K562 (cell line): ENCODE measurements at regions not wholly inside any gene's neighbourhood (a gene's known extent, or its start where the extent isn't known, plus 50 kb on each side); places are given as distances from the start of the nearest gene placed in this dataset.

Experiments used
- ATAC-seq: fragments of 200-7000 bp; cut with Tn5 transposase; 3 replicates; pipeline ENCODE4 v1.9.1; 2020; ENCODE audit warnings: moderate library complexity
- BruUV-seq: library from RNA; stranded (reverse); fragments of 400-500 nt; replicated peaks from 2 replicates; lab custom pipeline; 2021; lab: Mats Ljungman, UMichigan
- CTCF ChIA-PET: fragments of 300-600 bp; formaldehyde crosslinking; extraction: SDS; loops from one replicate; lab custom pipeline; 2021; ENCODE audit warnings: low intra/inter-chr PET ratio; lab: Yijun Ruan, JAX
- POLR2A ChIA-PET: fragments of 300-600, 350-650 bp; sonication (Branson Sonifier 250); formaldehyde crosslinking; extraction: SDS; loops from one replicate; lab custom pipeline; 2021; ENCODE audit warnings: antibody characterized with exemption, inconsistent platforms; lab: Yijun Ruan, JAX
- DNase-seq, 4 experiments: peaks; one replicate each; pipeline versions ENCODE4 v3.0.0 to v3.0.0-alpha.2; 2011 to 2018; ENCODE audit warnings: low spot score in 3 of 4, mixed read lengths in 3 of 4; ENCODE audit errors: extremely low read depth in 1 of 4
- FAIRE-seq: peaks from 2 replicates; lab custom pipeline; 2011; peaks lifted over from hg19 to GRCh38; lab: Jason Lieb, UNC
- H2AFZ ChIP-seq: 2 replicates; pipeline ENCODE4 v1.6.0; 2011; ENCODE audit warnings: low read depth, low read length, control low read depth, inconsistent platforms
- H3K27ac ChIP-seq: fragments of 200-600 bp; 3 replicates; pipeline ENCODE4 v1.8.0; 2011; ENCODE audit warnings: low read depth, mild to moderate bottlenecking, control low read depth, inconsistent platforms, low read length, moderate library complexity, mixed read lengths; ENCODE audit errors: extremely low read depth
- H3K27me3 ChIP-seq, 2 experiments: fragments of 300-600 bp in 1 of 2; 2 replicates in 1 of 2; 3 replicates in 1 of 2; pipeline versions ENCODE4 v1.6.0 to v1.8.0; 2011; ENCODE audit warnings: inconsistent platforms in 2 of 2, low read length in 2 of 2, mild to moderate bottlenecking in 1 of 2, mixed read lengths in 1 of 2, moderate library complexity in 1 of 2; ENCODE audit not compliant: control insufficient read depth in 2 of 2, insufficient read depth in 2 of 2
- H3K36me3 ChIP-seq: fragments of 300-600 bp; 3 replicates; pipeline ENCODE4 v1.8.0; 2011; ENCODE audit warnings: mild to moderate bottlenecking, low read length, inconsistent platforms; ENCODE audit not compliant: control insufficient read depth, insufficient read depth
- H3K4me1 ChIP-seq, 2 experiments: fragments of 200-600 bp in 1 of 2; replicated peaks in 1 of 2; 2 replicates in 1 of 2; 3 replicates in 1 of 2; pipeline versions ENCODE4 v1.5.1 to v1.8.0; 2011; ENCODE audit warnings: inconsistent platforms in 2 of 2, low read length in 2 of 2, mild to moderate bottlenecking in 1 of 2, mixed read lengths in 1 of 2, moderate library complexity in 1 of 2; ENCODE audit not compliant: control insufficient read depth in 2 of 2, insufficient read depth in 2 of 2
- H3K4me2 ChIP-seq: 2 replicates; pipeline ENCODE4 v1.6.1; 2011; ENCODE audit warnings: low read length, control low read depth, inconsistent platforms, mixed read lengths; ENCODE audit not compliant: insufficient read depth
- H3K4me3 ChIP-seq: fragments of 200-600 bp; sonication (generic), shearing (Covaris generic); 2 replicates; pipeline ENCODE4 v1.5.1; 2016; ENCODE audit warnings: control low read depth, inconsistent platforms
- H3K79me2 ChIP-seq: fragments of 200-600 bp; 3 replicates; pipeline ENCODE4 v1.8.0; 2011; ENCODE audit warnings: low read length, inconsistent platforms; ENCODE audit not compliant: control insufficient read depth, insufficient read depth
- H3K9ac ChIP-seq, 2 experiments: 2 replicates each; pipeline versions ENCODE4 v1.6.0 to v1.6.1; 2011; ENCODE audit warnings: low read depth in 2 of 2, low read length in 2 of 2, control low read depth in 1 of 2, inconsistent platforms in 1 of 2, mild to moderate bottlenecking in 1 of 2, mixed read lengths in 1 of 2; ENCODE audit not compliant: insufficient read depth in 1 of 2
- H3K9me1 ChIP-seq: one replicate; pipeline ENCODE4 v1.6.0; 2011; ENCODE audit warnings: inconsistent platforms, mild to moderate bottlenecking, low read length, moderate library complexity; ENCODE audit not compliant: control insufficient read depth, insufficient read depth
- H3K9me3 ChIP-seq: replicated peaks from 2 replicates; pipeline ENCODE4 v1.5.1; 2011; ENCODE audit warnings: low read depth, low read length, inconsistent platforms; ENCODE audit not compliant: control insufficient read depth, insufficient read depth
- H4K20me1 ChIP-seq: replicated peaks from 2 replicates; pipeline ENCODE4 v1.6.1; 2011; ENCODE audit warnings: low read length, inconsistent platforms, mixed read lengths; ENCODE audit not compliant: control insufficient read depth, insufficient read depth
- CEBPB ChIP-seq: fragments of 450-650 bp; IDR thresholded peaks from 2 replicates; pipeline ENCODE4 v1.6.1; 2016; ENCODE audit warnings: missing genetic modification characterization, missing compliant biosample characterization
- CTCF ChIP-seq, 3 experiments: IDR thresholded peaks in 2 of 3; conservative IDR thresholded peaks in 1 of 3; 2 replicates each; pipeline ENCODE4 v1.5.1; 2011 to 2012; ENCODE audit warnings: low read length in 3 of 3, mild to moderate bottlenecking in 3 of 3, control low read depth in 2 of 3, improper control_type of control experiment in 1 of 3, inconsistent platforms in 1 of 3, low read depth in 1 of 3, mixed read lengths in 1 of 3, moderate library complexity in 1 of 3; ENCODE audit not compliant: insufficient read depth in 2 of 3
- NCOA1 ChIP-seq: fragments of 450-650 bp; IDR thresholded peaks from 2 replicates; pipeline ENCODE4 v1.6.1; 2016; ENCODE audit warnings: low read depth
- PBX2 ChIP-seq, 2 experiments: IDR thresholded peaks in 1 of 2; conservative IDR thresholded peaks in 1 of 2; 2 replicates each; pipeline ENCODE4 v1.6.1; 2016; ENCODE audit warnings: low read depth in 2 of 2, mild to moderate bottlenecking in 1 of 2, missing compliant biosample characterization in 1 of 2, missing genetic modification characterization in 1 of 2, moderate library complexity in 1 of 2
- RAD21 ChIP-seq, 2 experiments: fragments of 250-450 bp in 1 of 2; fragments of 450-650 bp in 1 of 2; sonication (Bioruptor Pico) in 1 of 2; formaldehyde crosslinking in 1 of 2; IDR thresholded peaks in 1 of 2; conservative IDR thresholded peaks in 1 of 2; 2 replicates each; pipeline versions ENCODE4 v1.4.0 to v1.8.0; 2020 to 2022; ENCODE audit warnings: mild to moderate bottlenecking in 2 of 2, moderate library complexity in 1 of 2
- SMAD4 ChIP-seq: fragments of 250-450 bp; sonication (Bioruptor Pico); conservative IDR thresholded peaks from 2 replicates; pipeline ENCODE4 v1.8.0; 2021; ENCODE audit warnings: inconsistent platforms, mild to moderate bottlenecking, moderate library complexity
- SOX6 ChIP-seq: fragments of 450-650 bp; IDR thresholded peaks from 2 replicates; pipeline ENCODE4 v1.6.1; 2014; ENCODE audit warnings: mild to moderate bottlenecking
- WGBS: fragments of 100-300 bp; shearing (Covaris generic); methylation state at CpG from one replicate; pipeline ENCODE4 v1.1.6; 2016; ENCODE audit warnings: low coverage, mixed read lengths; ENCODE audit not compliant: insufficient coverage; ENCODE audit errors: missing lambda C conversion rate; 5-methylcytosine and 5-hydroxymethylcytosine counted together
- in situ Hi-C: fragments of 300-500 bp; cut with MboI; formaldehyde crosslinking; loops from 4 replicates; pipeline ENCODE4 v1.15.0; 2018; ENCODE audit warnings: inconsistent platforms, mixed read lengths
- intact Hi-C: fragments of 100-400 bp; cut with micrococcal nuclease; formaldehyde crosslinking; loops from 2 replicates; pipeline ENCODE4 v1.14.2; 2022

GRCh38 chr18:77737405-77737804 is 487.8 kb downstream of the GALR1 start (continued):
- TF ChIP-seq SMAD4 (CRISPR knock-in tag), result peak; percentile 60
- no peak for TF ChIP-seq PBX2 (CRISPR knock-in tag; IDR thresholded peaks at IDR 0.05; ENCODE audit: low read depth)
- peak; percentile 26; the same call in 1 of the 2 replicates for TF ChIP-seq PBX2 (tag; conservative IDR thresholded peaks at IDR 0.05; ENCODE audit: low read depth)
- peak; percentile 81 for TF ChIP-seq SOX6
- peak; percentile 96 for TF ChIP-seq CEBPB

- no peak for FAIRE-seq
- no peak overlapping the region for H3K9ac ChIP-seq
- intact Hi-C loops, result no loop called here
- no peaks in the 10 kb centered on the region for H3K79me2 ChIP-seq
- H2AFZ ChIP-seq, result no peak overlapping the region
- ATAC-seq, result peak; percentile 75
- no peaks in the 10 kb centered on the region for H3K36me3 ChIP-seq
- no peaks in the 10 kb centered on the region for H3K9me1 ChIP-seq
- H4K20me1 ChIP-seq, result no peaks in the 10 kb centered on the region
- TF ChIP-seq CTCF (IDR thresholded peaks at IDR 0.05 in 2 of 3, conservative IDR thresholded peaks at IDR 0.05 in 1 of 3; ENCODE audit: insufficient read depth in 2 of 3, low read depth in 1 of 3, low read length in 3 of 3), result peak; percentile 54 to 62 (median 58)
- TF ChIP-seq RAD21 (CRISPR knock-in tag; conservative IDR thresholded peaks at IDR 0.05 in 1 of 2, IDR thresholded peaks at IDR 0.05 in 1 of 2), result peak in 1 of 2 experiments; percentile 29; a peak in 2 of 4 replicates
- no peak for TF ChIP-seq NCOA1
- CTCF ChIA-PET, result no interaction called here
- no peak overlapping the region for H3K4me2 ChIP-seq
- H3K27me3 ChIP-seq, result 0 out of 5 replicates have a peak, but pooled peaks cover 0 to 10% of the 10 kb centered on the region in 2 experiments
- BruUV-seq, result no TSS peak
- no peak overlapping the region for H3K27ac ChIP-seq
- in situ Hi-C loops, result no loop called here
- 0% methylated on average over 6 of the region's 6 CpGs for WGBS
- H3K9me3 ChIP-seq, result no peaks in the 10 kb centered on the region
- no peaks in the 10 kb centered on the region for H3K4me1 ChIP-seq
- H3K4me3 ChIP-seq, result no peak overlapping the region
- DNase-seq, result peak; percentile 20 to 38 (median 28)
- POLR2A ChIA-PET, result no interaction called here
Observed at GRCh38 chr18:77749089-77749488, 499.4 kb downstream of the GALR1 start.
